ENCODE measurements at regions not wholly inside any gene's neighbourhood (a gene's known extent, or its start where the extent isn't known, plus 50 kb on each side); places are given as distances from the start of the nearest gene placed in this dataset.
"Not testable (repeated sequence)": the region's sequence is repeated elsewhere in the genome, so short reads cannot be mapped to it uniquely, and the experiment has no call there.

DNA sequence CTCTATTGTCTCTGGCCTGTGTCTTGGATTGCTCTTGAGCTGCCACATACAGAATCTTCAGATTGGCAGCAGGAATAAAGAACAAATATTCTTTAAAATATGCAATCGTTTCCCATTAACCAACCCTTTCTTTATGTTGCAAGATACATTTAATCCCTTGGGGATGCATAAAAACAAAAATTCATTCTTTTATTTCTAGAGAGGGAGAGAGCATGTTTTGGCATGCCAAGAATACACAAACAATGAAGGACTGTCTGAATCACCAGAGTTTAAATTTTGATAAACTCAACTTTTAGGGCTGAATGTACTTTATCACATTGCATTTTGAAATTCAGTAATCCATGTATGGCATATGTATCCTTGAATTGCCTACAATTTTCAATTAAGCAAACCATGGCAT is 154.3 kb upstream of the SEMA3D start:
- no peaks in the 10 kb centered on the region for H3K9me3 ChIP-seq
- ATAC-seq (no peak), FAIRE-seq (peak; percentile 23), DNase-seq (ENCODE audit: low read depth in 1 of 2, low spot score in 1 of 2) (no peak)
- 2% methylated on average over 1 of the region's 1 CpG for WGBS (ENCODE audit: missing lambda C conversion rate)
- ChIA-PET POLR2A (no interaction called here), CTCF (no interaction called here)
- H3K4me1 ChIP-seq: no peaks in the 10 kb centered on the region
- no peak overlapping the region for H3K27ac ChIP-seq
- H3K4me3 ChIP-seq: no peak overlapping the region
- TF ChIP-seq ZSCAN20 (CRISPR knock-in tag; IDR thresholded peaks at IDR 0.05): no peak
- no peak for TF ChIP-seq MAFK (IDR thresholded peaks at IDR 0.05; ENCODE audit: partially characterized antibody)
- TF ChIP-seq EHF (CRISPR knock-in tag; IDR thresholded peaks at IDR 0.05): no peak
- TF ChIP-seq SMC3 (IDR thresholded peaks at IDR 0.05): no peak
- TF ChIP-seq RFX5 (IDR thresholded peaks at IDR 0.05): no peak
- no peak for TF ChIP-seq NR3C1 (IDR thresholded peaks at IDR 0.05)
- TF ChIP-seq, protein P1, sequence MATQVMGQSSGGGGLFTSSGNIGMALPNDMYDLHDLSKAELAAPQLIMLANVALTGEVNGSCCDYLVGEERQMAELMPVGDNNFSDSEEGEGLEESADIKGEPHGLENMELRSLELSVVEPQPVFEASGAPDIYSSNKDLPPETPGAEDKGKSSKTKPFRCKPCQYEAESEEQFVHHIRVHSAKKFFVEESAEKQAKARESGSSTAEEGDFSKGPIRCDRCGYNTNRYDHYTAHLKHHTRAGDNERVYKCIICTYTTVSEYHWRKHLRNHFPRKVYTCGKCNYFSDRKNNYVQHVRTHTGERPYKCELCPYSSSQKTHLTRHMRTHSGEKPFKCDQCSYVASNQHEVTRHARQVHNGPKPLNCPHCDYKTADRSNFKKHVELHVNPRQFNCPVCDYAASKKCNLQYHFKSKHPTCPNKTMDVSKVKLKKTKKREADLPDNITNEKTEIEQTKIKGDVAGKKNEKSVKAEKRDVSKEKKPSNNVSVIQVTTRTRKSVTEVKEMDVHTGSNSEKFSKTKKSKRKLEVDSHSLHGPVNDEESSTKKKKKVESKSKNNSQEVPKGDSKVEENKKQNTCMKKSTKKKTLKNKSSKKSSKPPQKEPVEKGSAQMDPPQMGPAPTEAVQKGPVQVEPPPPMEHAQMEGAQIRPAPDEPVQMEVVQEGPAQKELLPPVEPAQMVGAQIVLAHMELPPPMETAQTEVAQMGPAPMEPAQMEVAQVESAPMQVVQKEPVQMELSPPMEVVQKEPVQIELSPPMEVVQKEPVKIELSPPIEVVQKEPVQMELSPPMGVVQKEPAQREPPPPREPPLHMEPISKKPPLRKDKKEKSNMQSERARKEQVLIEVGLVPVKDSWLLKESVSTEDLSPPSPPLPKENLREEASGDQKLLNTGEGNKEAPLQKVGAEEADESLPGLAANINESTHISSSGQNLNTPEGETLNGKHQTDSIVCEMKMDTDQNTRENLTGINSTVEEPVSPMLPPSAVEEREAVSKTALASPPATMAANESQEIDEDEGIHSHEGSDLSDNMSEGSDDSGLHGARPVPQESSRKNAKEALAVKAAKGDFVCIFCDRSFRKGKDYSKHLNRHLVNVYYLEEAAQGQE (IDR thresholded peaks at IDR 0.05): no peak
- TF ChIP-seq, protein P2, sequence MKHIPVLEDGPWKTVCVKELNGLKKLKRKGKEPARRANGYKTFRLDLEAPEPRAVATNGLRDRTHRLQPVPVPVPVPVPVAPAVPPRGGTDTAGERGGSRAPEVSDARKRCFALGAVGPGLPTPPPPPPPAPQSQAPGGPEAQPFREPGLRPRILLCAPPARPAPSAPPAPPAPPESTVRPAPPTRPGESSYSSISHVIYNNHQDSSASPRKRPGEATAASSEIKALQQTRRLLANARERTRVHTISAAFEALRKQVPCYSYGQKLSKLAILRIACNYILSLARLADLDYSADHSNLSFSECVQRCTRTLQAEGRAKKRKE (CRISPR knock-in tag; IDR thresholded peaks at IDR 0.05; ENCODE audit: low read depth): no peak
- TF ChIP-seq POLR2A (IDR thresholded peaks at IDR 0.05; ENCODE audit: low read length): no peak
- no peak for TF ChIP-seq POLR2AphosphoS2 (conservative IDR thresholded peaks at IDR 0.05; ENCODE audit: low read length)
- TF ChIP-seq GATA3 (IDR thresholded peaks at IDR 0.05; ENCODE audit: borderline replicate concordance): no peak
- no peak for TF ChIP-seq RAD21 (conservative IDR thresholded peaks at IDR 0.05 in 1 of 2, IDR thresholded peaks at IDR 0.05 in 1 of 2)
- no peak for TF ChIP-seq MYC (IDR thresholded peaks at IDR 0.05; ENCODE audit: borderline replicate concordance, low read length)
- no peak for TF ChIP-seq RCOR1 (IDR thresholded peaks at IDR 0.05; ENCODE audit: low read depth, low read length)
- TF ChIP-seq HOXB5 (CRISPR knock-in tag; IDR thresholded peaks at IDR 0.05): no peak
- no peak for TF ChIP-seq FOSL2 (IDR thresholded peaks at IDR 0.05)
- TF ChIP-seq FOSL2 (CRISPR knock-in tag; IDR thresholded peaks at IDR 0.05): no peak
- no peak for TF ChIP-seq ZFP36 (IDR thresholded peaks at IDR 0.05; ENCODE audit: borderline replicate concordance, partially characterized antibody)
- no peak for TF ChIP-seq NFE2L2 (conservative IDR thresholded peaks at IDR 0.05; ENCODE audit: low read length)
- TF ChIP-seq, protein P3, sequence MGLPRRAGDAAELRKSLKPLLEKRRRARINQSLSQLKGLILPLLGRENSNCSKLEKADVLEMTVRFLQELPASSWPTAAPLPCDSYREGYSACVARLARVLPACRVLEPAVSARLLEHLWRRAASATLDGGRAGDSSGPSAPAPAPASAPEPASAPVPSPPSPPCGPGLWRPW (IDR thresholded peaks at IDR 0.05): no peak
- TF ChIP-seq TFCP2L1 (CRISPR knock-in tag; IDR thresholded peaks at IDR 0.05): no peak
- no peak overlapping the region for H3K4me2 ChIP-seq

DNA sequence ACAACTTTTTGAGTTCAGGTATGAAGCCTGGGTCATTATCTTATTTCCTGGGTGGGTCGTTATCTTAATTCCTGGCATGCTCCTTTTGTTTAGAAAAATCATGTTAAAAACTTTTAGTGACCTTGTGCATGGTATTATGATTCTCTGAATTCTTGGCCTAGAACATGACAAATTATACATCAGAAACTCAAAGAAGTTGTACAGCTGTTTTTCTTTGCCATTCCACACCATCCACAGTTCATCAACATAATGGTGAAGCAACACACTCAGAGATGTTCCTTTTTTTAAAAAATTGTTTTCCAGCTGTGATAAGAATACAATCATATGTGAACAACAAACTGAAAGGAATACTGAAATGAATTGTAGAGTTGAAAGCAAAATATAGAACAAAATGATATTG is 149.2 kb upstream of the SEMA3D start:
- H3K4me3 ChIP-seq: no peak overlapping the region
- no peak for FAIRE-seq
- no peak for ATAC-seq
- no peak overlapping the region for H3K4me2 ChIP-seq
- H3K27ac ChIP-seq: no peak overlapping the region
- no peaks in the 10 kb centered on the region for H3K9me3 ChIP-seq
- 14% methylated on average over 1 of the region's 1 CpG for WGBS (ENCODE audit: missing lambda C conversion rate)
- ChIA-PET POLR2A (no interaction called here), CTCF (no interaction called here)
- DNase-seq (ENCODE audit: low read depth in 1 of 2, low spot score in 1 of 2): no peak
- H3K4me1 ChIP-seq: no peaks in the 10 kb centered on the region
- TF ChIP-seq, protein P4, sequence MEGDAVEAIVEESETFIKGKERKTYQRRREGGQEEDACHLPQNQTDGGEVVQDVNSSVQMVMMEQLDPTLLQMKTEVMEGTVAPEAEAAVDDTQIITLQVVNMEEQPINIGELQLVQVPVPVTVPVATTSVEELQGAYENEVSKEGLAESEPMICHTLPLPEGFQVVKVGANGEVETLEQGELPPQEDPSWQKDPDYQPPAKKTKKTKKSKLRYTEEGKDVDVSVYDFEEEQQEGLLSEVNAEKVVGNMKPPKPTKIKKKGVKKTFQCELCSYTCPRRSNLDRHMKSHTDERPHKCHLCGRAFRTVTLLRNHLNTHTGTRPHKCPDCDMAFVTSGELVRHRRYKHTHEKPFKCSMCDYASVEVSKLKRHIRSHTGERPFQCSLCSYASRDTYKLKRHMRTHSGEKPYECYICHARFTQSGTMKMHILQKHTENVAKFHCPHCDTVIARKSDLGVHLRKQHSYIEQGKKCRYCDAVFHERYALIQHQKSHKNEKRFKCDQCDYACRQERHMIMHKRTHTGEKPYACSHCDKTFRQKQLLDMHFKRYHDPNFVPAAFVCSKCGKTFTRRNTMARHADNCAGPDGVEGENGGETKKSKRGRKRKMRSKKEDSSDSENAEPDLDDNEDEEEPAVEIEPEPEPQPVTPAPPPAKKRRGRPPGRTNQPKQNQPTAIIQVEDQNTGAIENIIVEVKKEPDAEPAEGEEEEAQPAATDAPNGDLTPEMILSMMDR (IDR thresholded peaks at IDR 0.05): no peak
- TF ChIP-seq, protein P2 (CRISPR knock-in tag; IDR thresholded peaks at IDR 0.05; ENCODE audit: low read depth): no peak
- no peak for TF ChIP-seq RAD21 (conservative IDR thresholded peaks at IDR 0.05 in 1 of 2, IDR thresholded peaks at IDR 0.05 in 1 of 2)
- no peak for TF ChIP-seq JUNB (IDR thresholded peaks at IDR 0.05)
- TF ChIP-seq, protein P5, sequence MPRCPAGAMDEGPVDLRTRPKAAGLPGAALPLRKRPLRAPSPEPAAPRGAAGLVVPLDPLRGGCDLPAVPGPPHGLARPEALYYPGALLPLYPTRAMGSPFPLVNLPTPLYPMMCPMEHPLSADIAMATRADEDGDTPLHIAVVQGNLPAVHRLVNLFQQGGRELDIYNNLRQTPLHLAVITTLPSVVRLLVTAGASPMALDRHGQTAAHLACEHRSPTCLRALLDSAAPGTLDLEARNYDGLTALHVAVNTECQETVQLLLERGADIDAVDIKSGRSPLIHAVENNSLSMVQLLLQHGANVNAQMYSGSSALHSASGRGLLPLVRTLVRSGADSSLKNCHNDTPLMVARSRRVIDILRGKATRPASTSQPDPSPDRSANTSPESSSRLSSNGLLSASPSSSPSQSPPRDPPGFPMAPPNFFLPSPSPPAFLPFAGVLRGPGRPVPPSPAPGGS (IDR thresholded peaks at IDR 0.05): no peak
- TF ChIP-seq FOSB (CRISPR knock-in tag; IDR thresholded peaks at IDR 0.05): no peak
- no peak for TF ChIP-seq KDM1A (IDR thresholded peaks at IDR 0.05; ENCODE audit: low read depth)
- TF ChIP-seq, protein P6, sequence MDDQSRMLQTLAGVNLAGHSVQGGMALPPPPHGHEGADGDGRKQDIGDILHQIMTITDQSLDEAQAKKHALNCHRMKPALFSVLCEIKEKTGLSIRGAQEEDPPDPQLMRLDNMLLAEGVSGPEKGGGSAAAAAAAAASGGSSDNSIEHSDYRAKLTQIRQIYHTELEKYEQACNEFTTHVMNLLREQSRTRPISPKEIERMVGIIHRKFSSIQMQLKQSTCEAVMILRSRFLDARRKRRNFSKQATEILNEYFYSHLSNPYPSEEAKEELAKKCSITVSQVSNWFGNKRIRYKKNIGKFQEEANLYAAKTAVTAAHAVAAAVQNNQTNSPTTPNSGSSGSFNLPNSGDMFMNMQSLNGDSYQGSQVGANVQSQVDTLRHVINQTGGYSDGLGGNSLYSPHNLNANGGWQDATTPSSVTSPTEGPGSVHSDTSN (IDR thresholded peaks at IDR 0.05): no peak

DNA sequence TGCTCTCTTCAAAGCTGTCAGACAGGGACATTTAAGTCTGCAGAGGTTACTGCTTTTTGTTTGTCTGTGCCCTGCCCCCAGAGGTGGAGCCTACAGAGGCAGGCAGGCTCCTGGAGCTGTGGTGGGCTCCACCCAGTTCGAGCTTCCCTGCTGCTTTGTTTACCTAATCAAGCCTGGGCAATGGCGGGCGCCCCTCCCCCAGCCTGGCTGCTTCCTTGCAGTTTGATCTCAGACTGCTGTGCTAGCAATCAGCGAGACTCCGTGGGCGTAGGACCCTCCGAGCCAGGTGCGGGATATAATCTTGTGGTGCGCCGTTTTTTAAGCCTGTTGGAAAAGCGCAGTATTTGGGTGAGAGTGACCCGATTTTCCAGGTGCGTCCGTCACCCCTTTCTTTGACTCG is 148.3 kb upstream of the SEMA3D start:
- CTCF ChIA-PET, FAIRE-seq: not testable (repeated sequence)
- WGBS (ENCODE audit: missing lambda C conversion rate): 55% methylated on average over 12 of the region's 15 CpGs

More for the DNA sequence above, 148.3 kb upstream of the SEMA3D start:
- DNase-seq (ENCODE audit: low read depth in 1 of 2, low spot score in 1 of 2); H3K4me3 ChIP-seq; H3K4me2 ChIP-seq; H3K27ac ChIP-seq; H3K9me3 ChIP-seq; H3K4me1 ChIP-seq; ATAC-seq; POLR2A ChIA-PET: not testable (repeated sequence)

Data from A549 (cell line).